HuH-7.5 (cell line): ENCODE measurements at regions not wholly inside any gene's neighbourhood (a gene's known extent, or its start where the extent isn't known, plus 50 kb on each side); places are given as distances from the start of the nearest gene placed in this dataset.
"Not testable (repeated sequence)": the region's sequence is repeated elsewhere in the genome, so short reads cannot be mapped to it uniquely, and the experiment has no call there.

Source experiments
- DNase-seq: peaks from one replicate; pipeline ENCODE4 v3.0.0; 2011; ENCODE audit warnings: low spot score

- no peak for DNase-seq
Observed at GRCh38 chr16:35197656-35198055, 1738.2 kb downstream of the TP53TG3F start.

- no peak for DNase-seq
Observed at GRCh38 chr16:35198223-35199199, 1739.1 kb downstream of the TP53TG3F start.

- DNase-seq, result no peak
Observed at GRCh38 chr16:35200662-35201061, 1741.2 kb downstream of the TP53TG3F start.

- DNase-seq, result no peak
Observed at GRCh38 chr16:35201151-35201550, 1741.7 kb downstream of the TP53TG3F start.

- DNase-seq, result no peak
Observed at GRCh38 chr16:35203636-35204035, 1744.2 kb downstream of the TP53TG3F start.

- DNase-seq, result no peak
Observed at GRCh38 chr16:35207059-35207999, 1747.9 kb downstream of the TP53TG3F start.

GRCh38 chr16:35208001-35208935, 1748.9 kb downstream of the TP53TG3F start:
- DNase-seq, result no peak

- DNase-seq, result no peak
Observed at GRCh38 chr16:35210681-35211433, 1751.4 kb downstream of the TP53TG3F start.

- DNase-seq, result no peak
Observed at GRCh38 chr16:35214840-35215239, 1755.4 kb downstream of the TP53TG3F start.

- no peak for DNase-seq
Observed at GRCh38 chr16:35215287-35215686, 1755.9 kb downstream of the TP53TG3F start.

GRCh38 chr16:35216261-35216660, 1756.8 kb downstream of the TP53TG3F start:
- not testable (repeated sequence) for DNase-seq

- no peak for DNase-seq
Observed at GRCh38 chr16:35221482-35222185, 1762.2 kb downstream of the TP53TG3F start.

GRCh38 chr16:35234679-35235078, 1775.3 kb downstream of the TP53TG3F start:
- no peak for DNase-seq

- DNase-seq, result no peak
Observed at GRCh38 chr16:35239561-35239960, 1780.1 kb downstream of the TP53TG3F start.

- DNase-seq, result no peak
Observed at GRCh38 chr16:35249051-35249450, 1789.6 kb downstream of the TP53TG3F start.

GRCh38 chr16:35252356-35252936, 1793.0 kb downstream of the TP53TG3F start:
- no peak for DNase-seq

- DNase-seq, result no peak
Observed at GRCh38 chr16:35255186-35255803, 1795.9 kb downstream of the TP53TG3F start.

- DNase-seq, result no peak
Observed at GRCh38 chr16:35255816-35256215, 1796.4 kb downstream of the TP53TG3F start.

- DNase-seq, result no peak
Observed at GRCh38 chr16:35258381-35258780, 1799.0 kb downstream of the TP53TG3F start.
